RKO (cell line): ENCODE measurements at regions not wholly inside any gene's neighbourhood (a gene's known extent, or its start where the extent isn't known, plus 50 kb on each side); places are given as distances from the start of the nearest gene placed in this dataset.
A peak's percentile ranks its signal among the peaks of the same experiment; 100 is the strongest.
"Not testable (repeated sequence)": the region's sequence is repeated elsewhere in the genome, so short reads cannot be mapped to it uniquely, and the experiment has no call there.

ENCODE experiments used
- DNase-seq: peaks from one replicate; pipeline ENCODE4 v3.0.0-alpha.2; 2016; ENCODE audit warnings: low spot score

DNA sequence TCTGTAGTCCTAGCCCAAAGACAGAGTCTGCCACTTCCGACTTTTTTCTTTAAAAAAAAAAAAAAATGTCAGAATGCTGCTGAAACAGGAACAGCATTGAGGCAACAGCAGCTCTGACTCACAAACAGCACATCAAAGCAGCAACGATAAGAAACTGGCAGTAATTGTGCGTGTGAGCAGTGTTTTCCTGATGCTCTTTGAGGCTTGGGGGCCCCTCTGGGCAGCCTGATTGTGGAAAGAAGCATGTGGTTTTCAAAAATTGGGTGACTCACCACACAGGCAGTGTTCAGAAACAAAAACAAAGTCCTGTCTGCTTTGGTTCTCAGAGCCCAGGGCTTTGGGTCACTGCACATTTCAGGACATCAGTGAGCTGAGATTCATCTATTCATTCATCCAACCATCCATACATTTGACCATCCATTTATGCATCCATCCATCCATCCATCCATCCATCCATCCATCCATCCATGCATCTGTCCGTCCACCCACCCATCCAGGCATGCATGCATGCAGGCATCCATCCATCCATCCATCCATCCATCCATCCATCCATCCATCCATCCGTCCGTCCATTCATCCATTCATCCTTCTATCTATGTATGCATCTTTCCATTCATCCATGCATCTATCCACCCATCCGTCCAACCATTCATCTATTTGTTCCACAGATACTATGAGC lies 308.4 kb downstream of the RPLP1 start:
- peak; percentile 84 for DNase-seq

DNA sequence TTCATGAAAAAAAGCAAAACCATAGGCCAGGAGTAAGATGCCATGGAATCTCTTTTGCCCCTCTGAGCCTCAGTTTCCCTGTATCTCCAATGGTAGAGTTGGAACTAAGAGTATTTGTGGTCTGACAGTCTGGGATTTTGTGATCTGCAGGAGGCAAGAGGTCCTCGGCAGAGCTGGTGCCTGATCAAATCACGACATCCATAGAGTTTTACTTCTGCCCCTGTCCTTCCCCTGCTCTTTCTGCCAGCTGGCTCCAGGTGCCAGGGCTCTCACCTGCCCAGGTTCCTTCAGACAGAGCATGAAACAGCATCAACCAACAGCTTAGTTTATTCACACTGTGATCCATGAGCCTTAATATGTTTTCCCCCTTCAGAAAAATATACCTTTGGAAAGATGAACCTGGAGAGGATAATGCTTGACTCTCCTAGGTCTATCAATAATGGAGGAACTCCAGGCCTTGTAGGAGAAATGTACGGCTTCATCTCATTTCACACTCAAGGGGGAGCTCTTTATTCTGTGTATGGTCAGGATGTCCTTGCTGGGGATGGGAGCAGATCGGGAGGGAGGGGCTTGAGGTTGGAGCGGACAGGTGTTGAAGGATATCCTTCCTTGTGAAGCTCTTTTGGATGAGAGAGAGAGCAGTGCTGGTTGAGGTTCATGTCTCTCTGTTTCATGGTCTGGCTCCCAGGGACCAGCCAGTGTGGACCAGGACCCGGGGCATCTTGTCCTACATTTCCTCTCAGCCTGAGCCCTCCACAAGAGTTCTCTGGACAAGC lies 309.9 kb downstream of the RPLP1 start:
- no peak for DNase-seq

- DNase-seq = no peak
Observed at GRCh38 chr15:69763831-69764230, 311.2 kb downstream of the RPLP1 start.

- no peak for DNase-seq
Observed at GRCh38 chr15:69766156-69766555, 313.5 kb downstream of the RPLP1 start.

DNA sequence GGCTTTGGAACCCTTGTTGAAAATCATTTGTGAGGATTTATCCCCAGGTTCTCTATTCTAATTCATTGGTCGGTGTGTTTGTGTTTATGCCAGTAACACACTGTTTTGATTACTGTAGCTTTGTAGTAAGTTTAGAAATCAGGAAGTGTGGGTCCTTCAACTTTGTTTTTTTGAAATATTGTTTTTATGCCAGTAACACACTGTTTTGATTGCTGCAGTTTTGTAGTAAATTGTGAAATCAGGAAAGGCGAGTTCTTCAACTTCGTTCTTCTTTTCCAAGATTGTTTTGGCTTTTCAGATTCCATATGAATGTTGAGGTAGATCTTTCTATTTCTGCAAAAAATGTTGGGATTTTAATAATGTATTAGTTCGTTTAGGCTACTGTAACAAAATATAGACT lies 314.6 kb downstream of the RPLP1 start:
- no peak for DNase-seq

DNA sequence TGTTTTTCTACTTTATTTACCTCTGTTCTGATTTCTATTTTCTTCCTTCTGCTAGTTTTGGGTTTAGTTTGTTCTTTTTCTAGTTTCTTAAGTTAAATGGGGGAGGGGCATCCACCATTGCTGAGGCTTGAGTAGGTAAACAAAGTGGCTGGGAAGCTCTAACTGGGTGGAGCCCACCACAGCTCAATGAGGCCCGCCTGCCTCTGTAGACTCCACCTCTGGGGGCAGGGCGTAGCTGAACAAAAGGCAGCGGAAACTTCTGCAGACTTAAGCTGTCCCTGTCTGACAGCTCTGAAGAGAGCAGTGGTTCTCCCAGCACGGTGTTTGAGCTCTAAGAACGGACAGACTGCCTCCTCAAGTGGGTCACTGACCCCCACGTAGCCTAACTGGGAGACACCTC lies 316.7 kb downstream of the RPLP1 start:
- not testable (repeated sequence) for DNase-seq

- not testable (repeated sequence) for DNase-seq
Observed at GRCh38 chr15:69774258-69774657, 321.6 kb downstream of the RPLP1 start.

DNA sequence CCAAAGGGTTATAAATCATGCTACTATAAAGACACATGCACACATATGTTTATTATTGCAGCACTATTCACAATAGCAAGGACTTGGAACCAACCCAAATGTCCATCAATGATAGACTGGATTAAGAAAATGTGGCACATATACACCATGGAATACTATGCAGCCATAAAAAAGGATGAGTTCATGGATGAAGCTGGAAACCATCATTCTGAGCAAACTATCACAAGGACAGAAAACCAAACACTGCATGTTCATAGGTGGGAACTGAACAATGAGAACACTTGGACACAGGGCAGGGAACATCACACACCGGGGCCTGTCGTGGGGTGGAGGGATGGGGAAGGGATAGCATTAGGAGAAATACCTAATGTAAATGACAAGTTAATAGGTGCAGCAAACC lies 322.1 kb downstream of the RPLP1 start:
- not testable (repeated sequence) for DNase-seq

DNA sequence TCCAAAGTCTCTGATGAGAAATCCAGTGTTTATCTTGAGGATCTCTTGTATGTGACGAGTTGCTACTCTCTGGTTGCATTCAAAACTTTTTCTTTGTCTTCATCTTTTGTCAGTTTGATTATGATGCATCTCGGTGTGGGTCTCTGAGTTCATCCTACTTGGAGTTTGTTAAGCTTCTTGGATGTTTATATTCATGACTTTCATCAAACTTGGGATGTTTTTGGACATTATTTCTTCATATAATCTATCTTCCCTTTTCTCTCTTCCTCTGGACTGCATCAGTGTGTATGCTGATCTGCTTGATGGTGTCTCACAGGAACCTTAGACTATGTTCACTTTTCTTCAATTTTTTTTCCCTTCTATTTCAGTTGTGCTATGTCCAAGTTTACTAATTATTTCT lies 320.4 kb downstream of the TLE3 start:
- no peak for DNase-seq

DNA sequence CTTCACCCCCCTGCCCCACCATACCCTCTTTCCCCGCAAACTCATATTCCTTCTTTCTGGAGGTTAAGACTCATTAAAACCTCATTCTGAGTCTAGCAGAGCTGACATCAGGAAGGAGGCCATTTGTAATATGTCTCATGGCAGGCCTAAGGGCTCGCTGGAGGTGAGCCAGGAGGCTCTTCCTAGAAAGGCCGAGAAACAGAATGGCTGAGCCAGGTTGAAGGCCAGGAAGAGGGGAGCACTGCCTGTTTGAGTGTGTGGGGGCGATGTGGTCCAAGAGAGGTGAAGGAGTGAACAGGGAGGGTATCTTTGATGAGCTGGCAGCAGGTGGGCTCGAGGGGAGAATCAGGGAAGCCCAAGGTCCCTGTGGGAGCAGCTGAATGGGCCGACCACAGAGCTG lies 317.3 kb downstream of the TLE3 start:
- no peak for DNase-seq

- DNase-seq = no peak
Observed at GRCh38 chr15:69780981-69781380, 316.7 kb downstream of the TLE3 start.

DNA sequence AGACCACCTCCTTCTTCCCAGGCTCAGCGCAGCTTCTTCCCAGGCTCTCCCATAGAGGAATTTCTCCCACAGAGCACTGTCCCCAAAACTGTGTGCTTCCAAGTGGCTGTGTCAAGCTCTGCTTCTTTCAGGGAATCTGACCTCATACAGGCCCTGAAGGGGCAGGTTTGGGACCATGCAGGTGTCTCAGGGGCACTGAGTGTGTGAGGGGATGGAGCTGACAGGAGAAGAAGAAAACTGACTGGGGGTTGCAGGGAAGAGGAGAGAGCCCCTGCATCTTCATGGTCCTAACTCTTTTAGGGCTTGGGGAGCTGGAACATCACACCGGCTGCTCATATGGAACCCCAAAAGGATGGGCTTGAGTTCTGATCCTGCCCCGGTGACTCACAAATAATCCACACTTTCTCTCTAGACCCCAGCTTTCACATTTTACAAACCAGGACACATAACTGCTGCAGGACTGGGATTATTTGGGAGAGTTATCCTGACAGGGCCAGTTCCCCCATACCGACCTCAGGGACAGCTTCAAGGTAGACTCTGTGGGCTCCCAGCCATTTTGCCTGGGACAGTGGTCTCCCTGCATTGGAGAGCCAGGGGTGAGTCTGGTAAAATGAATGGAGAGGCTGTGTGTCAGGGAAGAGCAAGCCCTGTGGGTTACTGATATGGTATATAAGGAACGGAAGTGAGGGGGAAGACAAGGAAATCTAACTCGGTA lies 316.1 kb downstream of the TLE3 start:
- no peak for DNase-seq

DNA sequence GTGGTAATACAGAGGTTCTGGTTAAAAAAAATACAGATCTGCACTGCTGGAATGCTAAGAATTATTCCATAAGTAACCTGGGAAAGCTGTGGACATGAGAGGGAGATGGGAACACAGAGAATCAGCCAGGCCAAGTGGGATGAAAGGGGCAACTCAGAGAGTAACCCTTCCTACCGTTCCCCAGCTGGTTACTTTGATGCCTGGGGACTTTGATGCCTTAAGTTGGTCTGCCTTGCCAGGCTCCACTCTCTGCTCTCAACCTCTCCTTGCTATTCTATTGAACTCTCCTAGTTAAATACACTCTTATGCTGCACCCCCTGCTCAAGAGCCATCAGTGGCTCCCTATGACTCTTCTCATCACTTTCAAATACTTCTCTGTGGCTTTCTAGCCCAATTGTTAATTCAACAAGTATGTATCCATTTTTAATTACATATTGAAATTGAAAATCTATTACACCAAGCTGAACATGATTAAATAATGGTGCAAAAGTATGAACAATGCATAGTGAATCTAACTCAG lies 315.5 kb downstream of the TLE3 start:
- no peak for DNase-seq

GRCh38 chr15:69782809-69783208 lies 314.9 kb downstream of the TLE3 start:
- no peak for DNase-seq

GRCh38 chr15:69783211-69783610 lies 314.5 kb downstream of the TLE3 start:
- DNase-seq = no peak

- DNase-seq = no peak
Observed at GRCh38 chr15:69784798-69785566, 312.7 kb downstream of the TLE3 start.

DNA sequence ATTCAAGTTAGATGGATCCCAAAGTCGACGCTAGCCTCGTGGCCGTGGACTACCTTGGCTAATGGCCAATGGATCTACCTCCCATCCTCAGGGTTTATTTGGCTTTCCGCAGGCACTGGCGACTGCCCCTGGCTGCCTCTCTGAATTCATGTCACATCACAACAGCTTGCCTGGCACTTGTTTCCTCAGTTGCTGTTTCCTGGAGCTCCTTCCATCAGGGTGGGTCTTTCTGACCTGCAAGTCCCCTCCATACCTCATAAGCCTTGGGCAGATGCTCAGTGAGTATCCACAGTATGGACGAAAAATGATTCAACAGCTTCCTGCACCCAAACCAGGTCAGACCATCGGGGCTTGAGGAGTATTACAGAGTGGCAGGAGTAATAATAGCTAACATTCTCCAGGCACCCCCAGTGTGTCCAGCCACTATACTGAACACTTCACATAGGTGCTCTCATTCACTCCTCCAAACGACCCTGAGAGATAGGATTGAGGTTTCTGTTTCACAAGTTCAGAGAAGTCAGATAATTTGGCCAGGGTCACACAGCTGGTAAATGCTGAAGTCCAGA lies 311.5 kb downstream of the TLE3 start:
- no peak for DNase-seq

GRCh38 chr15:69787791-69788190 lies 309.9 kb downstream of the TLE3 start:
- no peak for DNase-seq

- no peak for DNase-seq
Observed at GRCh38 chr15:69789648-69790393, 307.9 kb downstream of the TLE3 start.

DNA sequence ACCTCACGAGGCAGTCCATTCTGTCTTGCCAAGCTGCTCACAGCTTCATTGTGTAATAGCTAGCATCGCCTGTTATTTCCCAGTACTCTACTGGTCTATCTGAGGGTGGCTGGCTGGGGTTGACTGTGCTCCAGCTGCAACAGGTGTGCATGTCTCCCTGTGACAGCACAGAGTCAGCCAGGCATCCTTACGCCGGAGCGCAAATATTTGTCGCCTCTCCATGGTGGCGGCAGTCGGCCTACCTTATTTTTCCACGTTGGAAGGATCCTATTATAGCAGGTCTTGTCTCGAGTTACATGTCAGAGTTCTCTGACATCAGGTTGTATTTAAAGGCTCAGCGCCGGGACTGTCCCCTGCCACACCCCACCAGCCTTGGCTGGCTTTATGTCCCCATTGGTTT lies 307.1 kb downstream of the TLE3 start:
- no peak for DNase-seq

GRCh38 chr15:69792823-69793222 lies 304.9 kb downstream of the TLE3 start:
- no peak for DNase-seq
